ENCODE measurements at regions not wholly inside any gene's neighbourhood (a gene's known extent, or its start where the extent isn't known, plus 50 kb on each side); places are given as distances from the start of the nearest gene placed in this dataset.
"Not testable (repeated sequence)": the region's sequence is repeated elsewhere in the genome, so short reads cannot be mapped to it uniquely, and the experiment has no call there.

DNA sequence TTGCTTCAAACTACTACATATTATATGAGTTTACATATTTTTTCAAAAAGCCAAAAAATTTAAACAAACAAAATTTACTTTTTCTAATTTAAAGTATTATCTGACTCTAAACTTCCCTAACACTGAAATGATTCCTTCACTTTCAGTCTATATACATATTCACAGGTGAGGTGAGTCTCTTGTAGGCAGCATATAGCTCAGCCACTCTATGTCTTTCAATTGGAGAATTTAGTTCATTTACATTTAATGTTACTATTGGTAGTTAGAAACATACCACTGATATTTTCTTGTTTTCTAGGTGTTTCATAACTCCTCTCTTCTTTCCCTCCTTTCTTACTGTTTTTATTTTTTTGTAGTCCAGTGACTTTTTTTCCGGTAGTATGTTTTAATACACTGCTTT lies 387.1 kb downstream of the MRPL39 start:
- Mint-ChIP-seq H3K27me3 (no peaks in the 10 kb centered on the region), H3K4me3 (no peak overlapping the region), H3K36me3 (peaks cover 11% of the 10 kb centered on the region), H3K9me3 (peaks cover 8% of the 10 kb centered on the region), H3K4me1 (peaks cover 8% of the 10 kb centered on the region), H3K27ac (no peak overlapping the region)
- no peak for DNase-seq (ENCODE audit: low spot score in 2 of 2)
- no peak for ATAC-seq (ENCODE audit: low read depth)

DNA sequence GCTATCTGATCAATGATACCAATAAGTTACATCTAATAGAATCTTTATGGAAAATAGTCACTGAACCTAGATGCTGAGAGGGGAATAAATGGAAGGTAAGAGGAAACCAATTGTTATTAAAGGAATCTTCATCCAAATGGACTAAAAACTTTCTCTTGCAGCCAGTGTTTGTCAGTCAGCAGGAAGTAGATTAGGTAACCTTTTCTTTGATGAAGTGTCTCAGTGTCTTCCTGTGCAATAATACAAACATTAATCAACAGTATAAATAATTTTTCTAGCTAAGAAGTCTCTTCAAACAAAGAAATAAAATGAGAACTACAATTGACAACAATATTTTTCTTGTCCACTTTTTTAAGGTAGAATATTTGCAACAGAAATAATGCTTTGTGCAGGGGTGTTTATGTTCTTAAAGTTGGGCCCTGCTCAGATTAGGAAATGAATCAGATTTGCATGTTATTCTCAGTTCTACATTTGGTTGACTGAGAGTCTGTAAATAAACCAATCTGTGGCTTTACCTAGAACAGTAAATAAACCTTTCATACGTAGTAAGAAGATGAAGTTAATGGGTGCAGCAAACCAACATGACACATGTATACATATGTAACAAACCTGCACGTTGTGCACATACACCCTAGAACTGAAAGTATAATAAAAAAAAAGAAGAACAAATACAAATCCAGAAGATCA lies 391.4 kb downstream of the MRPL39 start:
- Mint-ChIP-seq H3K27me3 (no peaks in the 10 kb centered on the region), H3K4me3 (peak overlapping the region; percentile 25), H3K27ac (peak overlapping the region; percentile 76), H3K36me3 (peaks cover 8% of the 10 kb centered on the region), H3K9me3 (peaks cover 7% of the 10 kb centered on the region), H3K4me1 (peaks cover 19% of the 10 kb centered on the region)
- DNase-seq (ENCODE audit: low spot score in 2 of 2) (peak in 1 of 2 donors; percentile 22), ATAC-seq (ENCODE audit: low read depth) (peak; percentile 95)

DNA sequence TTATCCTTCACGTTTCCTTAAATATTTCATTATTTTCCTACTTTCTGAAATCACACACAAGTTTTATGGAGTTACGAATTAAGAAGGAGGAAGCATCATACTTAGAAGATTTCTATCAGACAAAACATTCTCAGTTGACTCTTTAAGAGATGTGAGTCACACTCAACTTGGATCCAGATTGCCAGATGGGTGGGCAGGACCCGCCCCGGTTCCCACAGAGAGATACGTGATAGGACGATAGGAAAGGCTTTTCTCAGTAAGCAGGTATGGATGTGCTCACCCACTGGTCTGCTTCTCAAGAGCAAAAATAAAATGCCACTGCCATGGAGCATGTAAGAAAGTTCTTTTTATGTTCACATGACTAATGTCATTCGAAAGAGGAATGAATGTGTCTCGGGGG lies 392.6 kb downstream of the MRPL39 start:
- ATAC-seq (ENCODE audit: low read depth) (no peak), DNase-seq (ENCODE audit: low spot score in 2 of 2) (no peak)
- H3K36me3 Mint-ChIP-seq = peaks cover 7% of the 10 kb centered on the region
- H3K27ac Mint-ChIP-seq = peak overlapping the region; percentile 76
- H3K4me1 Mint-ChIP-seq = peaks cover 19% of the 10 kb centered on the region
- no peaks in the 10 kb centered on the region for H3K27me3 Mint-ChIP-seq
- peaks cover 7% of the 10 kb centered on the region for H3K9me3 Mint-ChIP-seq
- H3K4me3 Mint-ChIP-seq = no peak overlapping the region

DNA sequence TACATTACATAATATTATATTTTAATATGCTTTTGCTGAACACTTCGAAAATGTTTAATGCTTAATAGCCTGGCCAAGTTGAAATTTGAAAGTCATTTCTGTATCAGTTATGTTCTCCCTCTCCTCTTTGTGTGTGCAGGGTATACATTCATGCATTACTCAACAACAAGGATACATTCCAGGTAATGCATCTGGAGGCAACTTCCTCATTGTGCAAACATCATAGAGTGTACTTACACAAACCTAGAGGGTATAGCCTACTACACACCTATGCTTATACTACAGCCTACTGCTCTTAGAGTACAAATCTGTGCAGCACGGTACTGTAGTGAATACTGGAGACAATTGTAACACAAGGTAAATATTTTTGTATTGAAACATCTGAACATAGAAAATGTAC lies 407.3 kb downstream of the MRPL39 start:
- H3K27ac Mint-ChIP-seq = no peak overlapping the region
- no peak for ATAC-seq (ENCODE audit: low read depth)
- peaks cover 8% of the 10 kb centered on the region for H3K36me3 Mint-ChIP-seq

DNA sequence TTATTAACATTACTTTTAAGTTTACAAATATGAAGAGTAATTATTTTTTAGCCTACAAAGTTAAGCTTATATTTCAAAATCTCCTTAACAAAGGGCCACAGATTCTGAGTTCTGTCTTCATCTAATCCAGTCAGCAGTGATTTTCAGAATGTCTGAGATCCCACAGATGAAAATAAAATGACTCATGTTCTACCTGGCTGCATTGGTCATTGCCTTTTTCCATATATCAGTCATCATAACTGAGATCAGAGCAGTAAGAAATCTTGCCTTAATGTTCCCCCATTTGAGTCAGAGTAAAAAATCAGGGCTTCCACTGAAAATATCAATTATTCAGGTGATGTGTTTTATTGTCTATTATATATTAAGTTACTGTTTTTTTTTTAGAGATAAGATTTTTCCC lies 416.1 kb downstream of the MRPL39 start:
- no peak overlapping the region for H3K27ac Mint-ChIP-seq
- no peak overlapping the region for H3K4me3 Mint-ChIP-seq
- no peaks in the 10 kb centered on the region for H3K36me3 Mint-ChIP-seq
- ATAC-seq (ENCODE audit: low read depth) (no peak), DNase-seq (ENCODE audit: low spot score in 2 of 2) (no peak)
- H3K4me1 Mint-ChIP-seq = peaks cover 8% of the 10 kb centered on the region
- H3K9me3 Mint-ChIP-seq = no peaks in the 10 kb centered on the region
- H3K27me3 Mint-ChIP-seq = no peaks in the 10 kb centered on the region

More for the DNA sequence above, 407.3 kb downstream of the MRPL39 start:
- peaks cover 11% of the 10 kb centered on the region for H3K4me1 Mint-ChIP-seq
- DNase-seq (ENCODE audit: low spot score in 2 of 2) = no peak
- no peak overlapping the region for H3K4me3 Mint-ChIP-seq
- peaks cover 1% of the 10 kb centered on the region for H3K9me3 Mint-ChIP-seq
- no peaks in the 10 kb centered on the region for H3K27me3 Mint-ChIP-seq

DNA sequence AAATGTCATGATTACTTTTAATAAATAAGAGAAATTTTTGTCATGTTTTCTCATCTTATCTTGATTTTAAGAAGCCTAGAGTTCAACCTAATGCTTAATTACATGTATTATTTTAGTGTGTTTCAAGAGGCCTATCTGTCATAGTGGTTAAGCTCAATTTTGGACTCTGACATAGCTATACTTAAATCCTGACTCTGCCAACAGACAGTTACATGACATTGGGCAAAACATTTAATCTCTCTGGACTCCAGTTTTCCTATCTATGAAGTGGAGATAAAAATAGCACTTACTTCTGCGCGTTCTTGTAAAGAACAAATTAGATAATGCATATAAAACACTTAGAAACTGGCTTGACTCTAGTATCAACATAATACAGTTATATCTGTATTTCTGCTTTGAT lies 417.8 kb downstream of the MRPL39 start:
- no peak overlapping the region for H3K27ac Mint-ChIP-seq
- no peaks in the 10 kb centered on the region for H3K36me3 Mint-ChIP-seq
- no peaks in the 10 kb centered on the region for H3K27me3 Mint-ChIP-seq
- H3K9me3 Mint-ChIP-seq = no peaks in the 10 kb centered on the region
- DNase-seq (ENCODE audit: low spot score in 2 of 2) (no peak), ATAC-seq (ENCODE audit: low read depth) (no peak)
- no peak overlapping the region for H3K4me3 Mint-ChIP-seq
- H3K4me1 Mint-ChIP-seq = peaks cover 11% of the 10 kb centered on the region

DNA sequence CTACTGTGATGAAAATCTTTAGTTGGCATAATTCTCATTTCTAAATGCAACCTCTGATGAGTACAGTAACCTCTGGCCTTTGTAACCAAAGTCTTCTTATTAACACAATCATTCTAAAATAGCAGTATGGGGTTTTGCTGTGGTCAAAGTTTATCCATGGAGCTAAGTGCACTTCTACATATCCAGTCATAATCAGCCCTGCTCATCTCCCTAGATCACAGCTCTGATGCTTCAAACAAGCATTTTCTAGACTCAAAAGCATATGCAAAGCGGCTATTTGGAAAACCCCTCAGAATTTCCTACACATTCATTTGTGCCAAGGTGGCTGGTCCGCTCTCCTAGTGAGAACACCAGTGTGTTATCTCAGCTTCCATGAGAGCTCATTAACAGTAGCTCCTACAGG lies 418.6 kb downstream of the MRPL39 start:
- ATAC-seq (ENCODE audit: low read depth) = peak; percentile 59

DNA sequence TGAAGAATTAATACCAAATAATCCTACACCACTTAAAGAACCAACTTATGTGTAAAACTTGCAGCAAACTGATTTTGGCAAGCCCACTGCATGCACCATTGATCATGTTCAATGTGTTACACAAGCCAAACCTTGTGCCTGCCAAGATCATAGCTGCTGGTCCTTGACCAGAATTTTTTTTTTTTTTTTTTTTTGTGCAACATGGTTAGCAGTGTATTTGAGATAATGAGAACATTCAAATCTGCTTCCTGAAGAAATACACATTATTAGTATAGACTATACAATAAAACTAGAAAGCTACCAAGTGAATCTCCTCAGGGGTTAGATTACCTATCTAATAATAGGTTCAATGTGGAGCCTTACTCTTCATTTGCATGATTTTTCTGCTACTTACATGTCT lies 421.0 kb downstream of the MRPL39 start:
- Mint-ChIP-seq H3K27me3 (no peaks in the 10 kb centered on the region), H3K27ac (peak overlapping the region; percentile 58), H3K36me3 (no peaks in the 10 kb centered on the region), H3K4me1 (peaks cover 15% of the 10 kb centered on the region), H3K4me3 (no peak overlapping the region), H3K9me3 (no peaks in the 10 kb centered on the region)
- ATAC-seq (ENCODE audit: low read depth) (peak; percentile 78), DNase-seq (ENCODE audit: low spot score in 2 of 2) (peak in 1 of 2 donors; percentile 11)

More for the DNA sequence above, 418.6 kb downstream of the MRPL39 start:
- Mint-ChIP-seq H3K4me3 (no peak overlapping the region), H3K36me3 (no peaks in the 10 kb centered on the region), H3K27me3 (no peaks in the 10 kb centered on the region), H3K4me1 (peaks cover 13% of the 10 kb centered on the region), H3K9me3 (no peaks in the 10 kb centered on the region), H3K27ac (no peak overlapping the region)
- DNase-seq (ENCODE audit: low spot score in 2 of 2) = no peak

DNA sequence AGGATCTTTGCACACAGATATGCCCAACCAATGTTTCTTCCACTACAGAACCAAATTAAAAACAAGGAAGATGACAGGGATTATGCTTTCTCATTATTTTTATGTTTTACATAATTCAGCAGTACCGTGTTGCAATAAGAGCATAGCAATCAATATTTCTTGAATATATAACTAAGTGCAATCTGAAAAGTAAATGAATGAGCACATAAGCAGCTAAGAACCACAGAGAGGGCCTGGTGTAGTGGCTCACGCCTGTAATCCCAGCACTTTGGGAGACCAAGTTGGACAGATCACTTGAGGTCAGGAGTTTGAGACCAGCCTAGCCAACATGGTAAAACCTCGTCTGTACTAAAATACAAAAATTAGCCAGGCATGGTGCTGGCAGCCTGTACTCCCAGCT lies 423.7 kb downstream of the MRPL39 start:
- DNase-seq (ENCODE audit: low spot score in 2 of 2) = no peak
- Mint-ChIP-seq H3K27ac (no peak overlapping the region), H3K4me3 (no peak overlapping the region), H3K4me1 (peaks cover 28% of the 10 kb centered on the region), H3K9me3 (no peaks in the 10 kb centered on the region), H3K36me3 (peaks cover 1% of the 10 kb centered on the region), H3K27me3 (no peaks in the 10 kb centered on the region)
- no peak for ATAC-seq (ENCODE audit: low read depth)

DNA sequence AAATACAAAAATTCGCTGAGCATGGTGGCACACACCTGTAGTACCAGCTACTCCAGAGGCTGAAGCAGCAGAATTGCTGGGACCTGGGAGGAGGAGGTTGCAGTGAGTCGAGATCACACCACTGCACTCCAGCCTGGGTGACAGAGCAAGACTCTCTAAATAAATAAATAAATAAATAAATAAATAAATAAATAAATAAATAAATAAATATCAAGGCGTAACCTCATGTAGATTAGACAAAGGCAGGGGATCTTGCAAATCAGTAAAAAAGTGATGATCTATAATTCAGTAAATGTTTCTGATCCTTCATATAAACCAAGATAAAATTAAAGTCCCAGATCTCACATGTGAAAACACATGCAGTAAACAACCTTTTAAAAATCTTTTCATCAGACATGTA lies 425.6 kb downstream of the MRPL39 start:
- H3K27ac Mint-ChIP-seq, H3K36me3 Mint-ChIP-seq, H3K9me3 Mint-ChIP-seq: not testable (repeated sequence)

DNA sequence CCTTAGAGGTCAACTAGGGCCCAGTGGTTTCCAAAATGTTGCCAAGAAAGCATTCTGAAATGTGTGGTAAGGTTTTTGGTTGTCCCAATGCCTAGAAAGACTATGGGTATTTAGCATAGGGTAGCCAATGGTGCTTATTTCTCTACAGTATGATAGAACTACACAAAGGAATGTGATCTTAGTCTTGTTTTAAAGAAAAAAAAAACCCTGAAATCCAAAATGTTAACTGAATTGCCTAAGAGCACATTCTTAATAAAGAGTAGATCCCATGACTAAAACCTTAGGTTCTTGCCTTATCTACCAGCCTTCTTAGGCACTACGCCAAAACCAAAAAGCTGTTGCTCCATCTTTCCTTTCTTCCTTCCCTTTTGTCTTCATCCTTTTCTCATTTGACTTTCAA lies 428.2 kb downstream of the MRPL39 start:
- Mint-ChIP-seq H3K9me3 (no peaks in the 10 kb centered on the region), H3K27me3 (no peaks in the 10 kb centered on the region), H3K4me1 (peaks cover 36% of the 10 kb centered on the region), H3K27ac (peak overlapping the region; percentile 67), H3K4me3 (no peak overlapping the region), H3K36me3 (peaks cover 1% of the 10 kb centered on the region)
- ATAC-seq (ENCODE audit: low read depth) (no peak), DNase-seq (ENCODE audit: low spot score in 2 of 2) (no peak)

More for the DNA sequence above, 425.6 kb downstream of the MRPL39 start:
- not testable (repeated sequence) for H3K4me3 Mint-ChIP-seq; DNase-seq (ENCODE audit: low spot score in 2 of 2); H3K27me3 Mint-ChIP-seq; ATAC-seq (ENCODE audit: low read depth)
- H3K4me1 Mint-ChIP-seq = peaks cover 29% of the 10 kb centered on the region

DNA sequence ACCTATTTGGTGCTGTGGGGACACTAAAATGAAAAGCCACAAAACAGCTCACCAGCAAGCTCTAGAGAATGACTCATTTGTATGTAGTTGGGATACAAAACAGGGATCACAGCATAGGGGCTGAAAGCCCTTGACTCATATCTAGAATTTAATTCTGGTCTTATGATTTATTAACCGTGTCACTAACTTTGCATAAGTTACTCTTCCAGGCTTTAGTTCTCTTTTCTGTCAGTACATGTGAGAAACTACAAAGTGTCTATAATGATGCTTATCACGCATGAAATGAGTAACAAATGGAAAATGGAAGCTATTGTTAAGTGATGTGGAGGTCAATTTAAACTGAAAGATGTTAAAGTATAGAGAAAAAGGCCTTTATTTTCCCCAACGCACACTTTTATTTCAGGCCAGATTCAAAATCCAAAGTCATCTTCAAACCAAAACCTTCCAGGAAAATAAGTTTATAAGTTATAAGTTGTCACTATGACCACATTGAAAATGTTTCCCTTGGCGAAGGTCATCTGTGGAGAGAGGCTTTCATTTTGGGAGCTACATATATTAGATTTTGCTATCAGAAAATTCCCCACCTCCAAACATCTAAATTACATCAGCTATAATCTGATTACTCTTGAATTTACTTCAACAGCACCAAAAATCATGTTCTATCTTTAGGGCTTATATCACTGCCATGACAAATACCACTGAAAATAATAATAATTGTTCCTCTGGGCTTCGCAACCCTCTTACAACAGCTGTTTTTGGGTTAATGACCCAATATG lies 430.5 kb downstream of the MRPL39 start:
- H3K4me3 Mint-ChIP-seq = peak overlapping the region; percentile 15
- H3K27me3 Mint-ChIP-seq = no peaks in the 10 kb centered on the region
- DNase-seq (ENCODE audit: low spot score in 2 of 2) = peak in 1 of 2 donors; percentile 8
- H3K9me3 Mint-ChIP-seq = no peaks in the 10 kb centered on the region
- H3K27ac Mint-ChIP-seq = peak overlapping the region; percentile 93
- peak; percentile 91 for ATAC-seq (ENCODE audit: low read depth)
- H3K36me3 Mint-ChIP-seq = peaks cover 1% of the 10 kb centered on the region
- peaks cover 39% of the 10 kb centered on the region for H3K4me1 Mint-ChIP-seq

DNA sequence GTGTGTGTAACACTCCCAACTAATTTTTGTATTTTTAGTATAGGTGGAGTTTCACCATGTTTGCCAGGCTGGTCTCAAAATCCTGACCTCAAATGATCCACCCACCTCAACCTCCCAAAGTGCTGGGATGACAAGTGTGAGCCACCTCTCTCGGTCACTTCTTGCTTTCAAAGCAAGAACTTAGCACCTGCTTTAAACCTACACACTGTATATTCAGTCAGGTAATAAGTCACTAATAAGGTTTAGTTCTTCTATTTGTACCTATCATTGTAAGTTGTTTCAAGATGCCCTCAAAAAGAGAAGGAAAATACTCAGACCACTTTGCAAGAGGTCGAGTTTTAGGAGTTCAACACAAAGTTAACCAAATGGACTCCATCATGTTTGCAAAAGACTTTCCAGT lies 431.3 kb downstream of the MRPL39 start:
- Mint-ChIP-seq H3K36me3 (peaks cover 1% of the 10 kb centered on the region), H3K27me3 (no peaks in the 10 kb centered on the region), H3K4me3 (no peak overlapping the region), H3K27ac (peak overlapping the region; percentile 51), H3K4me1 (peaks cover 34% of the 10 kb centered on the region), H3K9me3 (no peaks in the 10 kb centered on the region)
- ATAC-seq (ENCODE audit: low read depth) (no peak), DNase-seq (ENCODE audit: low spot score in 2 of 2) (no peak)

DNA sequence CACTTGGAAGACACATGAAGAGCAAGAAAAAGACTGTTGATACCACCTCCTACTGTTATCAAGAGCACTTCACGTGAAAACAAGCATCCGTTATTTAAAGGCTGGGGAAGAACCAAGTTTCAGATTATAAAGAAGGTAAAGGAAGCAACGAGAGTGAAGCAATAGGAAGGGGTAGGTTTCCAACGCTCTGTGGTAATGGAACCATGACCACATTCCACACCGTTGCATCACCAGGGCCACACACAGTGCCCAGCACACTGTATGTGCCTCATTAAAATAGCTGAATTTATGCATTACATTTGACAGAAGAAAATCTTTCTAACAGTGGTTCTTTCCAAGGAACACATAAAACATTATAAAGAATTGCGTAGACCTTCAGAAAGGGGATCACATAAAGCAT lies 435.8 kb downstream of the MRPL39 start:
- Mint-ChIP-seq H3K4me1 (peaks cover 13% of the 10 kb centered on the region), H3K4me3 (no peak overlapping the region), H3K27ac (no peak overlapping the region), H3K9me3 (peaks cover 11% of the 10 kb centered on the region), H3K27me3 (no peaks in the 10 kb centered on the region), H3K36me3 (peaks cover 6% of the 10 kb centered on the region)
- DNase-seq (ENCODE audit: low spot score in 2 of 2) (no peak), ATAC-seq (ENCODE audit: low read depth) (no peak)

Data from memory B cell (primary cell).